GM19043 (cell line): ENCODE measurements at regions not wholly inside any gene's neighbourhood (a gene's known extent, or its start where the extent isn't known, plus 50 kb on each side); places are given as distances from the start of the nearest gene placed in this dataset.

Experiments used
- ATAC-seq: cut with Tn5 transposase; IDR thresholded peaks from one replicate; pipeline ENCODE4 v1.9.1; 2021; ENCODE audit warnings: low read depth; ENCODE audit not compliant: unreplicated experiment

- no peak for ATAC-seq
Measured at GRCh38 chr6:100144991-100145390, 151.0 kb upstream of the MCHR2 start.

- ATAC-seq = no peak
Measured at GRCh38 chr6:100138346-100139022, 144.5 kb upstream of the MCHR2 start.

GRCh38 chr6:100137759-100138158, 143.7 kb upstream of the MCHR2 start:
- no peak for ATAC-seq

GRCh38 chr6:100136590-100136989, 142.6 kb upstream of the MCHR2 start:
- no peak for ATAC-seq

GRCh38 chr6:100135977-100136376, 142.0 kb upstream of the MCHR2 start:
- no peak for ATAC-seq

GRCh38 chr6:100134703-100135102, 140.7 kb upstream of the MCHR2 start:
- no peak for ATAC-seq

GRCh38 chr6:100134297-100134696, 140.3 kb upstream of the MCHR2 start:
- ATAC-seq = no peak

- no peak for ATAC-seq
Measured at GRCh38 chr6:100132005-100132404, 138.0 kb upstream of the MCHR2 start.

GRCh38 chr6:100130630-100131029, 136.6 kb upstream of the MCHR2 start:
- ATAC-seq = no peak

- no peak for ATAC-seq
Measured at GRCh38 chr6:100126790-100127484, 132.9 kb upstream of the MCHR2 start.

- no peak for ATAC-seq
Measured at GRCh38 chr6:100121854-100122609, 128.0 kb upstream of the MCHR2 start.

GRCh38 chr6:100119261-100119660, 125.2 kb upstream of the MCHR2 start:
- ATAC-seq = no peak

- no peak for ATAC-seq
Measured at GRCh38 chr6:100118301-100118700, 124.3 kb upstream of the MCHR2 start.

- ATAC-seq = no peak
Measured at GRCh38 chr6:100117680-100118079, 123.7 kb upstream of the MCHR2 start.

- peak; percentile 67 for ATAC-seq
Measured at GRCh38 chr6:100116411-100117194, 122.6 kb upstream of the MCHR2 start.

- ATAC-seq = no peak
Measured at GRCh38 chr6:100115407-100116101, 121.5 kb upstream of the MCHR2 start.

GRCh38 chr6:100112855-100113508, 119.0 kb upstream of the MCHR2 start:
- ATAC-seq = no peak

- ATAC-seq = no peak
Measured at GRCh38 chr6:100105919-100106529, 112.0 kb upstream of the MCHR2 start.

- ATAC-seq = peak; percentile 69
Measured at GRCh38 chr6:100105138-100105537, 111.1 kb upstream of the MCHR2 start.
